ENCODE measurements at regions not wholly inside any gene's neighbourhood (a gene's known extent, or its start where the extent isn't known, plus 50 kb on each side); places are given as distances from the start of the nearest gene placed in this dataset.

DNA sequence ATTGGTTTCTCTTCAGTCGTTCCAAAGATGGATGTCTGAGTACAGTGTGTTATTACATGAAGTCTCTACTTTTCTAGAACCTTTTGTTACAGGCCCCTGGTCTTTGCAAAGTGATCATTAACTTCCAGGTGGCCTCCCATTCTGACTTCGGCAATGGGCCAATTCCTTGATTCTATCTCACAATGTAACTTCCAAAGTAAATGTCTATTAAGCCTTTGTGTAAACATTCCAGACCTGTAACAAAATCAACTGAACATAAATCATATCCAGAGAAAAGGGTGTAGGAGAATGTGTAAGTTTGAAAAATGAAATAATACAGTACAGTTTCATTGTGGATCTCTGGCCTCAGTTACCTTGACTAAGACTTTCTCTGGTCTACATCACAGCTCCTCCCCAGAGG is 187.8 kb upstream of the JAG1 start:
- Histone ChIP-seq H3K9me3 (ENCODE audit: control insufficient read depth, low read length) (no peaks in the 10 kb centered on the region), H3K36me3 (ENCODE audit: control insufficient read depth, insufficient read depth, low read length) (no peaks in the 10 kb centered on the region), H3K4me3 (ENCODE audit: extremely low read depth, insufficient read depth, low read length, poor library complexity, severe bottlenecking) (no peak overlapping the region), H3K4me1 (ENCODE audit: control insufficient read depth, insufficient read depth, low read length, poor library complexity, severe bottlenecking) (no peaks in the 10 kb centered on the region), H3K27ac (ENCODE audit: low read depth, low read length, severe bottlenecking) (no peak overlapping the region)
- 67% methylated on average over 1 of the region's 2 CpGs; no CpG with 5 or more reads in 1 of the 2 experiments for WGBS, 2 experiments (ENCODE audit: insufficient coverage in 2 of 2)

DNA sequence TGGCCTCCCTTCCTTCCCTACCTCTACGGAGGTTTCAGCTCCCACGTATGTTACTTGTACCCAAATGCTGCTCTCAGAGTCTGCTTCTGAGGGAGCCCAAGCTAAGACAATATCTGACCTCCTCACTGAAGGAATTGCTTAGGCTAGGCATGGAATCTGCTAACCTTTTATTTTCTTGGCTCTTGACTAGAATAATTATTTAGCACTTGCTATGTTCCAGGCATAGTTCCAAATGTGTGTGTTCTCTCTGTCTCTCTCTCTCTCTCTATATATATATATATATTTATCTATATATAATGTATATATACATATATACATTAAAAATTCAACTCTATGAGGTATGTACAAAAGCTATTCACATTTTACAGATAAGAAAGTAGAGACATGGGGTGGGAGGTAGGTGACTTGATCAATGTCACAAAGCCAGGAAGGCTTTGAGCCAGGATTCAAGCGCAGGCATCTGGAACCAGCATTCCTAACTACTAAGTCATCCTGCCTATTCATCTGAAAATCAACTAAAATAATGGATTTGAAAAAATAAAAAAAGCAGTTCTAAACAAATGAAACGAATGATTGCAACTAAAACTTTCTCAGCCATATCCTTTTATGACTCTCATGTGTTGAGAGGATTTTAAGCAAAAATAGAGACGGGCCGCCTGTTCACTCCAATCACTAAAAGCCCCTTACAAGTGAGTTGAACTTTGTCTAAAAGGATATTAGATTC is 189.7 kb upstream of the JAG1 start:
- H3K36me3 ChIP-seq (ENCODE audit: control insufficient read depth, insufficient read depth, low read length) = no peaks in the 10 kb centered on the region
- H3K4me1 ChIP-seq (ENCODE audit: control insufficient read depth, insufficient read depth, low read length, poor library complexity, severe bottlenecking) = no peaks in the 10 kb centered on the region
- no peak overlapping the region for H3K4me3 ChIP-seq (ENCODE audit: extremely low read depth, insufficient read depth, low read length, poor library complexity, severe bottlenecking)
- 80% methylated on average over 1 of the region's 6 CpGs; no CpG with 5 or more reads in 1 of the 2 experiments for WGBS, 2 experiments (ENCODE audit: insufficient coverage in 2 of 2)
- H3K9me3 ChIP-seq (ENCODE audit: control insufficient read depth, low read length) = no peaks in the 10 kb centered on the region
- no peak overlapping the region for H3K27ac ChIP-seq (ENCODE audit: low read depth, low read length, severe bottlenecking)

DNA sequence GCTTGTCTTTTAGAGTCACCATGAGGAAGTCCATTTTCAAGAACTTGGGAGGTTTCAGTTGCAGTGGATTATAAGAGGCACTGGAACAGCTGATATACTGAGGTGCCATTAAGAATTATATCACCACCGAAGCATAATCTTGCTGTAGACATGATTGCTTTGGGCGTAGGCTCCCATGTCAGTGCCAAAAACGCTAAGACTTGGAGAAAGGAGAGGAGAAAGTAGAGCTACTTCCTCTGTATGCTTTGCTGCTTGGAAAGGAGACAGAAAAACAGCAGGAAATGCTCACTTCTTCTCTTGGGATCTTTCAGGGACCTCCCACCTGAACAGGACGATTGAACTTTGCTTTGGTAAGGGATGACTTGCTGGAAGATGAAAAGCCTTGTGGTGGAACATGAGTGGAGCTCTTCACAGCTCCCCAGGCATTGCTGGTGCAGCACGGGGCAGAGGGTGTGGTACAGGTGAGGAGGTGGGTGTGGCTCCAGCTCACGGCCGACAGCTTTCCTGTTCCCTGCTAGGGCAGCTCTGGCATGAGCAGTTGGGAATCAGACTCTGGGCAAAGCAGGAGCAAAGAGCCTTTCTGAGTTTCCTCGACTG is 190.4 kb upstream of the JAG1 start:
- WGBS, 2 experiments (ENCODE audit: insufficient coverage in 2 of 2) = 75 to 77% methylated on average over 5 to 6 of the region's 8 CpGs
- Histone ChIP-seq H3K27ac (ENCODE audit: low read depth, low read length, severe bottlenecking) (no peak overlapping the region), H3K36me3 (ENCODE audit: control insufficient read depth, insufficient read depth, low read length) (no peaks in the 10 kb centered on the region), H3K9me3 (ENCODE audit: control insufficient read depth, low read length) (no peaks in the 10 kb centered on the region), H3K4me1 (ENCODE audit: control insufficient read depth, insufficient read depth, low read length, poor library complexity, severe bottlenecking) (no peaks in the 10 kb centered on the region), H3K4me3 (ENCODE audit: extremely low read depth, insufficient read depth, low read length, poor library complexity, severe bottlenecking) (no peak overlapping the region)

DNA sequence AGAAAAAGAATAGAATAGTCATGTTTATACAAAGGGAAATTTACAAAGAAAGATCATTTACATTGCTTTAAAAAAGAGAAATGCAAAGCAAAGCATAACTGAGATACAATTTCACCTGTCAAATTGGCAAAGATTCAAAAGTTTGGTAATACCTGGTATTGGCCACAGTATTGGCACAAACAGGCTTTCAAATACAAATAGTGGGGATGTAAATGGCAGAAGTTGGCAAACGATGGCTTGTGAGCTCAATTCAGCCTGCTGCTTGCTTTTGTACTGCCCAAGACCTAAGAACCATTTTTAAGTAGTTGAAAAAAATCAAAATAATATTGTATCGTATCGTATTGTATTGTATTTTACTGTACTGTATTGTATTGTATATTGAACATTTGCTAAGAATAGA is 194.5 kb upstream of the JAG1 start:
- WGBS, 2 experiments (ENCODE audit: insufficient coverage in 2 of 2) = 55% methylated on average over 1 of the region's 3 CpGs; no CpG with 5 or more reads in 1 of the 2 experiments
- Histone ChIP-seq H3K27ac (ENCODE audit: low read depth, low read length, severe bottlenecking) (no peak overlapping the region), H3K4me1 (ENCODE audit: control insufficient read depth, insufficient read depth, low read length, poor library complexity, severe bottlenecking) (no peaks in the 10 kb centered on the region), H3K36me3 (ENCODE audit: control insufficient read depth, insufficient read depth, low read length) (no peaks in the 10 kb centered on the region), H3K9me3 (ENCODE audit: control insufficient read depth, low read length) (no peaks in the 10 kb centered on the region), H3K4me3 (ENCODE audit: extremely low read depth, insufficient read depth, low read length, poor library complexity, severe bottlenecking) (no peak overlapping the region)

DNA sequence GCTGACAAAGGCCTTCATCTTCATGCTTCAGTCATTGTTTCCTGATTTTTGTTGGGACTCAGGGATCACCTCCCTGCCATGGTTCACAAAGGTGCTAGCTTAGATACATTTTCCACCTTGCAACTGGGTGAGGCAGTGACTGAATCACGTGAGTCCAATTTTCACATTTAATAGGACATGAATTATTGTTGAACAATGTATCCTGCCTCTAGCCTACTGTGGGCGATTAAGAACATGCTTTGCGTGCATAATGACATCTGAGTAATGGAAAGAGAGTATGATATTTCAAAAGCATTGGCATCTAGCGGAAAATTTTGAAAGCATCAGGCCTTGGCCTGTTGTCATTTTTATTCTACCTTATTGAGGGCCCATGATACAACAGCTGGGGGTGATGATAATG is 199.2 kb upstream of the JAG1 start:
- Histone ChIP-seq H3K4me1 (ENCODE audit: control insufficient read depth, insufficient read depth, low read length, poor library complexity, severe bottlenecking) (no peaks in the 10 kb centered on the region), H3K9me3 (ENCODE audit: control insufficient read depth, low read length) (no peaks in the 10 kb centered on the region), H3K36me3 (ENCODE audit: control insufficient read depth, insufficient read depth, low read length) (no peaks in the 10 kb centered on the region), H3K27ac (ENCODE audit: low read depth, low read length, severe bottlenecking) (no peak overlapping the region), H3K4me3 (ENCODE audit: extremely low read depth, insufficient read depth, low read length, poor library complexity, severe bottlenecking) (no peak overlapping the region)
- WGBS, 2 experiments (ENCODE audit: insufficient coverage in 2 of 2) = 85 to 100% methylated on average over 3 of the region's 4 CpGs

DNA sequence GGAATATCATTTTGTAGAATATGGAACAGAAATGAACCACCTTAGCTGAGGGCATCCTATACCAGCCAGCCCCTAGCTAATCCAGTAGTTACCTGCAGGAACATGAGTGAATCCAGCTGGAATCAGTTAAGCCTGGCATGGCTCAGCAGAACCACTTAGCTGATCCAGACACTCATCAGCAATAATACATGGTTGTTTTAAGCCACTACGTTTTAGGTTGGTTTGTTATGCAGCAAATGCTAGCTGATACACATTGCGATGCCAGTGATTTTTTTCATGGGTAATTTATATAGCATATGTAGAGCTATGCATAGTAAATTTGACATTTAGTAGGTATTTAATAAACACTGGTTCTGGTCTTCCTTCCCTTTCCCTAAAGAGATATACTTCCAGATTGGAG is 201.9 kb upstream of the JAG1 start:
- no peaks in the 10 kb centered on the region for H3K36me3 ChIP-seq (ENCODE audit: control insufficient read depth, insufficient read depth, low read length)
- no CpG with 5 or more reads among the region's 2 CpGs for WGBS, 2 experiments (ENCODE audit: insufficient coverage in 2 of 2)
- no peaks in the 10 kb centered on the region for H3K4me1 ChIP-seq (ENCODE audit: control insufficient read depth, insufficient read depth, low read length, poor library complexity, severe bottlenecking)
- H3K9me3 ChIP-seq (ENCODE audit: control insufficient read depth, low read length) = no peaks in the 10 kb centered on the region
- H3K27ac ChIP-seq (ENCODE audit: low read depth, low read length, severe bottlenecking) = no peak overlapping the region
- H3K4me3 ChIP-seq (ENCODE audit: extremely low read depth, insufficient read depth, low read length, poor library complexity, severe bottlenecking) = no peak overlapping the region

DNA sequence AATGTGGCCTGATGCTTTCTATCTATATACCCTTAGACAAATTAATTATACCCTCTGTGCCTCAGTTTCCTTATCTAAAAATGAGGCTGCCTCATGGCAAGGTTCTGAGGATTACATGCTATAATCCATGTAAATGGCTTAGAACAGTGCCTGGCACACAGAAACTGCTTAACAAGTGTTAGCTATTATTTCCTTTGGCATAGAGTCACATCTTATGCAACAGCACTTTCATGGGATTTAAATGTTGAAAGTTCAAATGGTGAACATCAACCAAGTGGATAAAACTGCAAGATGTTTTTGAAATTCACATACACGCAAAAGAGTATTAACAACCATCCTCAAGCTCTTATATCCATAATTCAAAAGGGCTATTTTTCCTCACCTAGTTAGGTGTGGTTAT is 202.8 kb upstream of the JAG1 start:
- Histone ChIP-seq H3K4me3 (ENCODE audit: extremely low read depth, insufficient read depth, low read length, poor library complexity, severe bottlenecking) (no peak overlapping the region), H3K27ac (ENCODE audit: low read depth, low read length, severe bottlenecking) (no peak overlapping the region), H3K9me3 (ENCODE audit: control insufficient read depth, low read length) (no peaks in the 10 kb centered on the region), H3K4me1 (ENCODE audit: control insufficient read depth, insufficient read depth, low read length, poor library complexity, severe bottlenecking) (no peaks in the 10 kb centered on the region), H3K36me3 (ENCODE audit: control insufficient read depth, insufficient read depth, low read length) (no peaks in the 10 kb centered on the region)
- WGBS, 2 experiments (ENCODE audit: insufficient coverage in 2 of 2) = no CpG with 5 or more reads among the region's 1 CpG

DNA sequence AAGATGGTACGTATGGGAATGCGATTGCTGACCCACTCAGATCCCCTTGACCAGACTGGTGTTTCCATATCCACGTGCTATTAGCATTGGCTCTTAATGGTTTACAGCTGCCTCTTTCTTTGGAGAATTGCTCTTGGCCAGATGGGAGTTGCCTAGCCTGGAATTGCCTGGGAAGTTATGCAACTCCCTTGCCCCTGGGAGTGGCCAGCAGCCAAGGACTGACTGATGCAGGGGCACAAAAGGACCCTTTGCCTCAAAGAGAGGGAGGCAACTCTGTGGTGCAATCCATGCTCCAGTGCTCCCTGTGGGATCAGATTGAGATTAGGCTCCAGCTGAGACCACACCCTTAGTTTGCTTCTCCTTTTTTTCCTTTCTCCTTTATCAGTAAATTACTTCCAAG is 203.5 kb upstream of the JAG1 start:
- Histone ChIP-seq H3K4me3 (ENCODE audit: extremely low read depth, insufficient read depth, low read length, poor library complexity, severe bottlenecking) (no peak overlapping the region), H3K4me1 (ENCODE audit: control insufficient read depth, insufficient read depth, low read length, poor library complexity, severe bottlenecking) (no peaks in the 10 kb centered on the region), H3K27ac (ENCODE audit: low read depth, low read length, severe bottlenecking) (no peak overlapping the region), H3K36me3 (ENCODE audit: control insufficient read depth, insufficient read depth, low read length) (no peaks in the 10 kb centered on the region), H3K9me3 (ENCODE audit: control insufficient read depth, low read length) (no peaks in the 10 kb centered on the region)
- 80 to 100% methylated on average over 1 of the region's 3 CpGs for WGBS, 2 experiments (ENCODE audit: insufficient coverage in 2 of 2)

DNA sequence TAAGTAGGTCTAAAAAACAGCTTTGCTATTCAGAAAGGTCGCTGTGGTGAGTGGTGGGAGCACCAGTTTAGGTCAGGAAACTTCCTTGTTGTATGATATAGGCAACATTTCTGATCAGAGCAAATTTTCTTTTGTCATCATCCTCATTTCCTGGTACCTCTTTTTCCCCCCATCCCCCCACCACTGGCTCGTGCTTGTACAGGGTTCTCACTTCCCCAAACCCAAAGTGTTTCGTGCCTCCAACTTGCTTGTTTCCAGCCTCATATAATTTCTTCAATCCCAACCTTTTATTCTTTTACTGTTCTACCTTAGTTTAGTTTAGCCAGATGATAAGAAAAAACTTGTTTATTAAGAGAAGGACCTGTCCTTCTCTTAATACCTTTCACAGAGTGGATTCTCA is 209.4 kb upstream of the JAG1 start:
- no peaks in the 10 kb centered on the region for H3K9me3 ChIP-seq (ENCODE audit: control insufficient read depth, low read length)

DNA sequence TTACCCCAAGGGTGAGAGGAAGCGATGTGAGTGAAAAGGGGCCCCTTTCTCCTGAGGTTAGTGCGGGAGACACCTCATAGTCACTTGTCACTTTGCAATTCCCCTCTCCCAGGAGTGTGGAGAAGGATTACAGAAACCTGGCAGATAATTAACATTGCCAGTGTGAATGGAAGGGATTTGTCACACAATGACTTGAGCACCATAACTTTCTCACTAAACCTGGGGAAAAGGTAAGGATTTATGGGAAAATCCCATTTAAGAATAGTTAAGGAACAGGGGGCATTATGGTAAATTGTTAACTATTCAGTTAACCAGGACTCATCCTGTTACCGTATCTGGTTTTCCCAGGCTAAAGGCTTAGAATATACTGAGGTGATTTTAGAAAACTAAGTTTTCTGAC is 219.5 kb upstream of the JAG1 start:
- Histone ChIP-seq H3K9me3 (ENCODE audit: control insufficient read depth, low read length) (no peaks in the 10 kb centered on the region), H3K4me3 (ENCODE audit: extremely low read depth, insufficient read depth, low read length, poor library complexity, severe bottlenecking) (no peak overlapping the region), H3K36me3 (ENCODE audit: control insufficient read depth, insufficient read depth, low read length) (no peaks in the 10 kb centered on the region), H3K4me1 (ENCODE audit: control insufficient read depth, insufficient read depth, low read length, poor library complexity, severe bottlenecking) (no peaks in the 10 kb centered on the region), H3K27ac (ENCODE audit: low read depth, low read length, severe bottlenecking) (no peak overlapping the region)
- no CpG with 5 or more reads among the region's 3 CpGs for WGBS, 2 experiments (ENCODE audit: insufficient coverage in 2 of 2)

More for the DNA sequence above, 209.4 kb upstream of the JAG1 start:
- Histone ChIP-seq H3K36me3 (ENCODE audit: control insufficient read depth, insufficient read depth, low read length) (no peaks in the 10 kb centered on the region), H3K4me1 (ENCODE audit: control insufficient read depth, insufficient read depth, low read length, poor library complexity, severe bottlenecking) (no peaks in the 10 kb centered on the region), H3K27ac (ENCODE audit: low read depth, low read length, severe bottlenecking) (no peak overlapping the region), H3K4me3 (ENCODE audit: extremely low read depth, insufficient read depth, low read length, poor library complexity, severe bottlenecking) (no peak overlapping the region)
- WGBS, 2 experiments (ENCODE audit: insufficient coverage in 2 of 2) = 69% methylated on average over 1 of the region's 3 CpGs; no CpG with 5 or more reads in 1 of the 2 experiments

DNA sequence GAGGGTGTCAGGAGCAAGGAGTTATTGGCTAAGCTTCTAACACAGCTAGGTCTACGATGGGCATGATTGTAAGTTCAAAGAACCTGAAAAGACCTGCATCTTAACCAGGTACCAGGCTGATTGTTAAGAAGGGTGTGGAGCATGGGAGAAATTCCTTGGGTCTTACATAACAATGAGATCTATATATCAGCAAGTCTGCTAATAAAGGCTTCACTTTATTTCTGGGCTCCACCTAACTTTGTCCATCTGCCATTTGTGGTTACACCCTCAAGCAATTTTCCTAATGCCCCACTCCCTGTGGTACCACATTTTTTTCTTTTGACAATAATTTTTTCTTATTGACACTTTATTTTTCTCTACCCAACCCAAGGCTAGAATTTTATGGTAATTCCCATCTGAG is 223.5 kb upstream of the JAG1 start:
- H3K4me1 ChIP-seq (ENCODE audit: control insufficient read depth, insufficient read depth, low read length, poor library complexity, severe bottlenecking) = no peaks in the 10 kb centered on the region
- WGBS, 2 experiments (ENCODE audit: insufficient coverage in 2 of 2) = 60% methylated on average over 1 of the region's 1 CpG; no CpG with 5 or more reads in 1 of the 2 experiments
- no peaks in the 10 kb centered on the region for H3K36me3 ChIP-seq (ENCODE audit: control insufficient read depth, insufficient read depth, low read length)
- H3K9me3 ChIP-seq (ENCODE audit: control insufficient read depth, low read length) = no peaks in the 10 kb centered on the region
- no peak overlapping the region for H3K4me3 ChIP-seq (ENCODE audit: extremely low read depth, insufficient read depth, low read length, poor library complexity, severe bottlenecking)
- H3K27ac ChIP-seq (ENCODE audit: low read depth, low read length, severe bottlenecking) = no peak overlapping the region

Measured in mesodermal cell (in vitro differentiated cells).